ENCODE measurements at regions not wholly inside any gene's neighbourhood (a gene's known extent, or its start where the extent isn't known, plus 50 kb on each side); places are given as distances from the start of the nearest gene placed in this dataset.

GRCh38 chr11:103680826-103681225, 355.6 kb upstream of the DDI1 start:
- no peak for DNase-seq (ENCODE audit: insufficient read length)
- FAIRE-seq, result no peak
- TF ChIP-seq POLR2AphosphoS5 (IDR thresholded peaks at IDR 0.05; ENCODE audit: low read depth, low read length) (no peak), POLR2A (IDR thresholded peaks at IDR 0.05; ENCODE audit: low read depth, low read length) (no peak), TAF1 (IDR thresholded peaks at IDR 0.05; ENCODE audit: borderline replicate concordance, low read depth, low read length) (no peak)

GRCh38 chr11:103681855-103682254, 354.6 kb upstream of the DDI1 start:
- no peak for TF ChIP-seq TAF1 (IDR thresholded peaks at IDR 0.05; ENCODE audit: borderline replicate concordance, low read depth, low read length)
- TF ChIP-seq POLR2A (IDR thresholded peaks at IDR 0.05; ENCODE audit: low read depth, low read length), result no peak
- no peak for TF ChIP-seq POLR2AphosphoS5 (IDR thresholded peaks at IDR 0.05; ENCODE audit: low read depth, low read length)
- DNase-seq (ENCODE audit: insufficient read length) (no peak), FAIRE-seq (peak; percentile 24)

- no peak for DNase-seq (ENCODE audit: insufficient read length)
- no peak for TF ChIP-seq POLR2AphosphoS5 (IDR thresholded peaks at IDR 0.05; ENCODE audit: low read depth, low read length)
- no peak for TF ChIP-seq TAF1 (IDR thresholded peaks at IDR 0.05; ENCODE audit: borderline replicate concordance, low read depth, low read length)
- no peak for TF ChIP-seq POLR2A (IDR thresholded peaks at IDR 0.05; ENCODE audit: low read depth, low read length)
Observed at GRCh38 chr11:103682318-103683184, 353.9 kb upstream of the DDI1 start.

GRCh38 chr11:103683576-103683975, 352.9 kb upstream of the DDI1 start:
- TF ChIP-seq POLR2AphosphoS5 (IDR thresholded peaks at IDR 0.05; ENCODE audit: low read depth, low read length) (no peak), POLR2A (IDR thresholded peaks at IDR 0.05; ENCODE audit: low read depth, low read length) (no peak), TAF1 (IDR thresholded peaks at IDR 0.05; ENCODE audit: borderline replicate concordance, low read depth, low read length) (no peak)
- FAIRE-seq (no peak), DNase-seq (ENCODE audit: insufficient read length) (no peak)

More at GRCh38 chr11:103682318-103683184, 353.9 kb upstream of the DDI1 start:
- FAIRE-seq, result peak; percentile 99

GRCh38 chr11:103688924-103689323, 347.5 kb upstream of the DDI1 start:
- no peak for FAIRE-seq
- no peak for DNase-seq (ENCODE audit: insufficient read length)
- TF ChIP-seq TAF1 (IDR thresholded peaks at IDR 0.05; ENCODE audit: borderline replicate concordance, low read depth, low read length), result no peak
- no peak for TF ChIP-seq POLR2A (IDR thresholded peaks at IDR 0.05; ENCODE audit: low read depth, low read length)
- no peak for TF ChIP-seq POLR2AphosphoS5 (IDR thresholded peaks at IDR 0.05; ENCODE audit: low read depth, low read length)

- FAIRE-seq (no peak), DNase-seq (ENCODE audit: insufficient read length) (no peak)
- TF ChIP-seq TAF1 (IDR thresholded peaks at IDR 0.05; ENCODE audit: borderline replicate concordance, low read depth, low read length), result no peak
- TF ChIP-seq POLR2A (IDR thresholded peaks at IDR 0.05; ENCODE audit: low read depth, low read length), result no peak
- TF ChIP-seq POLR2AphosphoS5 (IDR thresholded peaks at IDR 0.05; ENCODE audit: low read depth, low read length), result no peak
Observed at GRCh38 chr11:103690356-103690755, 346.1 kb upstream of the DDI1 start.

GRCh38 chr11:103696123-103696522, 340.3 kb upstream of the DDI1 start:
- no peak for DNase-seq (ENCODE audit: insufficient read length)
- TF ChIP-seq POLR2A (IDR thresholded peaks at IDR 0.05; ENCODE audit: low read depth, low read length) (no peak), TAF1 (IDR thresholded peaks at IDR 0.05; ENCODE audit: borderline replicate concordance, low read depth, low read length) (no peak), POLR2AphosphoS5 (IDR thresholded peaks at IDR 0.05; ENCODE audit: low read depth, low read length) (no peak)
- no peak for FAIRE-seq

- TF ChIP-seq POLR2A (IDR thresholded peaks at IDR 0.05; ENCODE audit: low read depth, low read length), result no peak
- TF ChIP-seq TAF1 (IDR thresholded peaks at IDR 0.05; ENCODE audit: borderline replicate concordance, low read depth, low read length), result no peak
- no peak for TF ChIP-seq POLR2AphosphoS5 (IDR thresholded peaks at IDR 0.05; ENCODE audit: low read depth, low read length)
- FAIRE-seq (no peak), DNase-seq (ENCODE audit: insufficient read length) (no peak)
Observed at GRCh38 chr11:103699216-103699615, 337.2 kb upstream of the DDI1 start.

- no peak for TF ChIP-seq POLR2A (IDR thresholded peaks at IDR 0.05; ENCODE audit: low read depth, low read length)
- no peak for FAIRE-seq
- DNase-seq (ENCODE audit: insufficient read length), result no peak
Observed at GRCh38 chr11:103699656-103700055, 336.8 kb upstream of the DDI1 start.

GRCh38 chr11:103700622-103701021, 335.8 kb upstream of the DDI1 start:
- no peak for DNase-seq (ENCODE audit: insufficient read length)
- FAIRE-seq, result no peak
- TF ChIP-seq TAF1 (IDR thresholded peaks at IDR 0.05; ENCODE audit: borderline replicate concordance, low read depth, low read length) (no peak), POLR2AphosphoS5 (IDR thresholded peaks at IDR 0.05; ENCODE audit: low read depth, low read length) (no peak), POLR2A (IDR thresholded peaks at IDR 0.05; ENCODE audit: low read depth, low read length) (no peak)

- DNase-seq (ENCODE audit: insufficient read length), result no peak
- no peak for FAIRE-seq
- TF ChIP-seq POLR2AphosphoS5 (IDR thresholded peaks at IDR 0.05; ENCODE audit: low read depth, low read length), result no peak
- no peak for TF ChIP-seq POLR2A (IDR thresholded peaks at IDR 0.05; ENCODE audit: low read depth, low read length)
- TF ChIP-seq TAF1 (IDR thresholded peaks at IDR 0.05; ENCODE audit: borderline replicate concordance, low read depth, low read length), result no peak
Observed at GRCh38 chr11:103703437-103703836, 333.0 kb upstream of the DDI1 start.

- TF ChIP-seq POLR2A (IDR thresholded peaks at IDR 0.05; ENCODE audit: low read depth, low read length), result no peak
- no peak for TF ChIP-seq TAF1 (IDR thresholded peaks at IDR 0.05; ENCODE audit: borderline replicate concordance, low read depth, low read length)
- no peak for TF ChIP-seq POLR2AphosphoS5 (IDR thresholded peaks at IDR 0.05; ENCODE audit: low read depth, low read length)
- DNase-seq (ENCODE audit: insufficient read length) (no peak), FAIRE-seq (no peak)
Observed at GRCh38 chr11:103703954-103704353, 332.5 kb upstream of the DDI1 start.

Measured in GM12892 (cell line).